Activated B cell treated with CpG ODN at 0.5 μM for 24 hours (primary cell): ENCODE measurements at regions not wholly inside any gene's neighbourhood (a gene's known extent, or its start where the extent isn't known, plus 50 kb on each side); places are given as distances from the start of the nearest gene placed in this dataset.

Experiments used
- ATAC-seq: fragments of 200-7000 bp; cut with Tn5 transposase; one replicate; pipeline ENCODE4 v1.10.0; 2021; ENCODE audit warnings: low read depth, mild to moderate bottlenecking, moderate library complexity
- CTCF ChIA-PET: fragments of 350-600 bp; sonication (Branson Sonifier 250); formaldehyde crosslinking; loops from one replicate; lab custom pipeline; 2021; ENCODE audit warnings: antibody characterized with exemption; lab: Charles Lee
- POLR2A ChIA-PET: fragments of 350-600 bp; sonication (Branson Sonifier 250); formaldehyde crosslinking; loops from one replicate; lab custom pipeline; 2021; ENCODE audit warnings: antibody characterized with exemption; lab: Charles Lee
- DNase-seq: peaks from one replicate; pipeline ENCODE4 v3.0.0; 2022
- H3K27ac Mint-ChIP-seq: one replicate; pipeline ENCODE4 v1.8.0; 2020; ENCODE audit warnings: mixed read lengths
- H3K27me3 Mint-ChIP-seq: one replicate; pipeline ENCODE4 v1.8.0; 2021; ENCODE audit warnings: mixed read lengths
- H3K36me3 Mint-ChIP-seq: one replicate; pipeline ENCODE4 v1.8.0; 2021; ENCODE audit warnings: low read depth, mixed read lengths
- H3K4me1 Mint-ChIP-seq: one replicate; pipeline ENCODE4 v1.8.0; 2021; ENCODE audit warnings: mixed read lengths
- H3K4me3 Mint-ChIP-seq: one replicate; pipeline ENCODE4 v1.8.0; 2020; ENCODE audit warnings: mild to moderate bottlenecking, mixed read lengths
- H3K9me3 Mint-ChIP-seq: one replicate; pipeline ENCODE4 v1.8.0; 2020; ENCODE audit warnings: mixed read lengths
- intact Hi-C: fragments of 100-400 bp; cut with micrococcal nuclease; formaldehyde crosslinking; loops from one replicate; pipeline ENCODE4 v1.15.1; 2024
- TF ChIP-seq, protein P1 (sequence below): fragments of 200-600 bp; IDR thresholded peaks from one replicate; pipeline ENCODE4 v1.8.0; 2022; ENCODE audit warnings: antibody characterized with exemption, mild to moderate bottlenecking

DNA sequence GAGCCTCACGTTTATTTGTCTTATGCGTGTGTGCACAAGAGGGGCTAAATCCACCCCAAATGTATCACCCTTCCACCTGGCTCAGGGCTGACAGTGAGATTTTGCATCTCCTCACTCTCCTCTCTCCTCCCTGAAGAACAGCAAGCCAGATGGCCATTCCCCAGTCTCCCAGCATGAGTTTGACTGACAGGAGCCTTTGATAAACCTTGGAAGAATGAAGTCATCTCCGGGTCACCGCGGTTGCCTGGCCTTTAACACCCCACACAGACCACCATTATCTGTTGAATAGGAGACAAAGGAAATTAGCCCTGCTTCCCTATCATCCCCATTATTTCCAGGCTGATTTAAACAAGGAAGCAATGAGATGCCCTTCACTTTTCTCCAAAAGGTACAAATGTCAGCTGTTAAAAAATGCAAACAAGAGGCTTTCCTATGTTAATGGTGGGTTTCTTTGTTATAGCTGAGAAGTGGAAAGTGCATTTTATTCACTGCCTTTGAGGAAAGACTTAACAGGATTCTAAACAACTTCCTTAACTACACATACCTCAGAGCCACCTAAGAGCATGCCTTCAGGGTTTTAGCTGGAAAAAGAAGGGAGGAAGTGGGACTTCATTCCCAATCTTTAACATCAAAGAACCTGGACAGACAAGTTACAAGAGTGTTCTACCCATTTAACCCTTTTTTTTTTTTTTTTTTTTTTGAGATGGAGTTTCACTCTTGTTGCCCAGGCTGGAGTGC lies 524.8 kb upstream of the ID4 start:
- TF ChIP-seq, protein P1, sequence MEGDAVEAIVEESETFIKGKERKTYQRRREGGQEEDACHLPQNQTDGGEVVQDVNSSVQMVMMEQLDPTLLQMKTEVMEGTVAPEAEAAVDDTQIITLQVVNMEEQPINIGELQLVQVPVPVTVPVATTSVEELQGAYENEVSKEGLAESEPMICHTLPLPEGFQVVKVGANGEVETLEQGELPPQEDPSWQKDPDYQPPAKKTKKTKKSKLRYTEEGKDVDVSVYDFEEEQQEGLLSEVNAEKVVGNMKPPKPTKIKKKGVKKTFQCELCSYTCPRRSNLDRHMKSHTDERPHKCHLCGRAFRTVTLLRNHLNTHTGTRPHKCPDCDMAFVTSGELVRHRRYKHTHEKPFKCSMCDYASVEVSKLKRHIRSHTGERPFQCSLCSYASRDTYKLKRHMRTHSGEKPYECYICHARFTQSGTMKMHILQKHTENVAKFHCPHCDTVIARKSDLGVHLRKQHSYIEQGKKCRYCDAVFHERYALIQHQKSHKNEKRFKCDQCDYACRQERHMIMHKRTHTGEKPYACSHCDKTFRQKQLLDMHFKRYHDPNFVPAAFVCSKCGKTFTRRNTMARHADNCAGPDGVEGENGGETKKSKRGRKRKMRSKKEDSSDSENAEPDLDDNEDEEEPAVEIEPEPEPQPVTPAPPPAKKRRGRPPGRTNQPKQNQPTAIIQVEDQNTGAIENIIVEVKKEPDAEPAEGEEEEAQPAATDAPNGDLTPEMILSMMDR, result no peak
- no peaks in the 10 kb centered on the region for H3K4me1 Mint-ChIP-seq
- H3K27me3 Mint-ChIP-seq, result no peaks in the 10 kb centered on the region
- H3K27ac Mint-ChIP-seq, result no peak overlapping the region
- DNase-seq (no peak), ATAC-seq (no peak)
- intact Hi-C loops, result no loop called here
- H3K9me3 Mint-ChIP-seq, result peaks cover 12% of the 10 kb centered on the region
- ChIA-PET POLR2A (no interaction called here), CTCF (no interaction called here)
- no peaks in the 10 kb centered on the region for H3K36me3 Mint-ChIP-seq
- no peak overlapping the region for H3K4me3 Mint-ChIP-seq

DNA sequence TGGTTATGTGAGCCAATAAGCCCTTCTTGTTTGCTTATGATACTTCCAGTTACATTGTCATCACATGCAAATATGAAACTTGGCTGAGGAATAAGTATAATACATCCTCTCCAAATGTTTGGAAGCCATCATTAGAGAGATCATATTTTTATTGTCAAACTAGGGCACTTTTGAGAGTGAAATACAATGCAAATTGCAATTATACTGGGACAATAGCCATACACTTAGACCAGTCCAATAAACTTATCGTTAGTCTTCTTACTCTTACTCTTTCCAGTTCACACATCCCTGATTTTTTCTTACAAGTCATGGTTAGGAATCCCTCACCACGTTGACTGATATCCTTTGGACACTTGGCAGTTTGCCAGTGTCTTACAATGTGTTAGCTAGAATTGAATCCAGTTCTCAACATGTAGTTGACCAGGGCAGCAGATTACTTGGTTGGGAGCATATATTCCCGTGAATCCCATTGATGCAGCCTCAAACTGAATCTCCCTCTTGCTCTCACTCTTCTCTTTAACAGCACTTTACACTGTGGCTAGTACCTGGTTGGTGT lies 519.7 kb upstream of the ID4 start:
- intact Hi-C loops, result no loop called here
- DNase-seq, result no peak
- no peak for ATAC-seq
- ChIA-PET POLR2A (no interaction called here), CTCF (no interaction called here)
- Mint-ChIP-seq H3K9me3 (peaks cover 3% of the 10 kb centered on the region), H3K36me3 (no peaks in the 10 kb centered on the region), H3K27ac (no peak overlapping the region), H3K4me1 (no peaks in the 10 kb centered on the region), H3K4me3 (no peak overlapping the region), H3K27me3 (no peaks in the 10 kb centered on the region)
- TF ChIP-seq, protein P1, result no peak

DNA sequence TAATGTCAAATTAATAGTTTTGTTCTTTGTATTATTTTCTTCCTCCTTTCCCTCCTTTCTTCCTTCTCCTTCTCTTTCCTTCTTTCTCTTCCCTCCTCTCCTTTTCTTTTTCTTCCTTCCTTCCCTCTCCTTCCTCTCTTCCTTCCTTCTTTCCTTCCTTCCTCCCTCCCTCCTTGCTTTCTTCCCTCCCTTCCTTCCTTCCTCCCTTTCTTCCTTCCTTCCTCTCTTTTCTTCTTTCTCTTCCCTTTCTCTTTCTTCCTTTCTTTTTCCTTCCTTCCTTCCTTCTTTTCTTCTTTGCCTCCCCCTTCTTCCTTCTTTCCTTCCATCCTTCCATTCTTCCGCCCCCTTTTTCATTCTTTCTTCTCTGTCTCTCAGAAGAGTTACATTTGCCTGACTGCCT lies 518.2 kb upstream of the ID4 start:
- DNase-seq, result no peak
- H3K27me3 Mint-ChIP-seq, result no peaks in the 10 kb centered on the region

DNA sequence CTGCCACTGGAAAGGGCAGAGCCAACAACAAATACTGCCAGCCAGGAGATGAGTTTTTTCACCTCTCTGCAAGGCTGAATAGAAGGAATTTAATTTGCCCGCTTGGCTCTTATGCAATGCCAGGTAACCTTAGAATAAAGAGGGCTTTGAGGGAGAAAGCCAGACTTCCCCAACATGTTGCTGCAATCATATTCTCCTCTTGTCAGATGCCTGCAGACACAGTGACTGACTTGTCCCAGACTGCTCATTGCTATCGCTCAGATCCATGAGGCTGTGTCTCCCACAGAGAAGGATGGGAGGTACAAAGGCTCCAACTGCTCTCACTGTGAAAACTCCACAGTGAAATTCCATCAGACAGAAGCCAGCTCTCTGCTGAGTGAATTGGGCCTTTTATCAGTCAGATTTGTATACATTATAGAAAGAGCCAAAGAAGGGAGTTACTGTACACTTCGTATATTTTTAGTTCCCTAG lies 517.0 kb upstream of the ID4 start:
- H3K27ac Mint-ChIP-seq, result no peak overlapping the region
- no peak for ATAC-seq
- ChIA-PET CTCF (no interaction called here), POLR2A (no interaction called here)
- intact Hi-C loops, result no loop called here
- no peaks in the 10 kb centered on the region for H3K4me1 Mint-ChIP-seq
- H3K9me3 Mint-ChIP-seq, result peaks cover 3% of the 10 kb centered on the region
- no peaks in the 10 kb centered on the region for H3K27me3 Mint-ChIP-seq
- H3K36me3 Mint-ChIP-seq, result no peaks in the 10 kb centered on the region
- H3K4me3 Mint-ChIP-seq, result no peak overlapping the region
- TF ChIP-seq, protein P1, result no peak
- DNase-seq, result no peak

More for the DNA sequence above, 518.2 kb upstream of the ID4 start:
- H3K27ac Mint-ChIP-seq, result no peak overlapping the region
- no peak for ATAC-seq
- no peaks in the 10 kb centered on the region for H3K4me1 Mint-ChIP-seq
- H3K36me3 Mint-ChIP-seq, result no peaks in the 10 kb centered on the region
- ChIA-PET POLR2A (no interaction called here), CTCF (no interaction called here)
- TF ChIP-seq, protein P1, result no peak
- H3K4me3 Mint-ChIP-seq, result no peak overlapping the region
- H3K9me3 Mint-ChIP-seq, result peaks cover 3% of the 10 kb centered on the region
- intact Hi-C loops, result no loop called here

DNA sequence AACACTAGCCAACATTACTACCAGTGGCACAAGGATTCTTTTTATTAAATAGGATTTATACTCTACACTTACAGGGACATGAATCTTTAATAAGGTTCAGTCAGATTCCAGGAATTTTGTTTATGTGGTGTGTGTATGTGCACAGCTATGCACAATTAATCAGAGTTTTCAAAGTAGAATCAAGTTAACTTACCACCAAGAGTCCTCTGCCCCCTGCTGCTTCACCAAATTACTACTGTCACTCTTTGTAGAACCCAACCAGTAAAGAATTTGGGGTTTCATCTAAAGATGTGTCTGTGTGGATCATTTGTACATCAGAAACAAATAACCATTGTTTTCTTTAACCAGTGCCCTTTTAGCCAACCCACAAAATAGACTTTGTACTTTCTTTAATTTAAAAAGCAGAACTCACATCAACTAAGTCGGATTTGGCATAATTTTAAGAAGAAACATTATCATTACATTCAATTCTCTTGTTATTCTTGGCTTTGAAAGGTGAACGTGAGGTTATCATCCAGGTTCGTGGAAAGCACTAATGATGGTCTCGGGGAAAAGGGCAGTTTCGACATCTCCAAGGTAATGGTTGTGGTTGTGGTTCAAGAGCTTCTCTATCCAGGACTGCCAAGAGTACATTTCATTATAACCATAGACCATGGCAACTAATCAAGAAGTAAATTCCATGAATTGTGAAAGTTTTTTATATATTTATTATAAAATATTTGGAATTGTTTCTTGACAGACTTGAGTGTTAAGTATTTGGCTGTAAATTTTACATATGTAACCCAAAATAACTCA lies 514.3 kb upstream of the ID4 start:
- no peak overlapping the region for H3K27ac Mint-ChIP-seq
- DNase-seq (no peak), ATAC-seq (no peak)
- no peaks in the 10 kb centered on the region for H3K27me3 Mint-ChIP-seq
- H3K9me3 Mint-ChIP-seq, result no peaks in the 10 kb centered on the region
- H3K36me3 Mint-ChIP-seq, result no peaks in the 10 kb centered on the region
- no peak overlapping the region for H3K4me3 Mint-ChIP-seq
- POLR2A ChIA-PET, result no interaction called here
- CTCF ChIA-PET, result no interaction called here
- no peaks in the 10 kb centered on the region for H3K4me1 Mint-ChIP-seq
- intact Hi-C loops, result no loop called here
- TF ChIP-seq, protein P1, result no peak
